Left ventricle myocardium inferior (tissue), 1 donor: ENCODE measurements at regions not wholly inside any gene's neighbourhood (a gene's known extent, or its start where the extent isn't known, plus 50 kb on each side); places are given as distances from the start of the nearest gene placed in this dataset.
A peak's percentile ranks its signal among the peaks of the same experiment; 100 is the strongest.

ENCODE experiments used
- DNase-seq: peaks from one replicate; pipeline ENCODE4 v3.0.0-alpha.2; 2020
- H3K27ac ChIP-seq: fragments of 200-600 bp; replicated peaks from 2 replicates; pipeline ENCODE4 v1.8.0; 2021
- H3K27me3 ChIP-seq: fragments of 200-600 bp; 2 replicates; pipeline ENCODE4 v1.8.0; 2021; ENCODE audit warnings: low read depth
- H3K36me3 ChIP-seq: fragments of 200-600 bp; 2 replicates; pipeline ENCODE4 v1.8.0; 2021
- H3K4me1 ChIP-seq: fragments of 200-600 bp; 2 replicates; pipeline ENCODE4 v1.8.0; 2021
- H3K4me3 ChIP-seq: fragments of 200-600 bp; 2 replicates; pipeline ENCODE4 v1.8.0; 2021; ENCODE audit warnings: mild to moderate bottlenecking, moderate library complexity
- H3K9me3 ChIP-seq: fragments of 200-600 bp; replicated peaks from 2 replicates; pipeline ENCODE4 v1.8.0; 2021
- CTCF ChIP-seq: fragments of 200-600 bp; IDR thresholded peaks from 2 replicates; pipeline ENCODE4 v1.8.0; 2021; ENCODE audit warnings: antibody characterized with exemption, mild to moderate bottlenecking, borderline replicate concordance
- intact Hi-C: fragments of 100-400 bp; cut with micrococcal nuclease; formaldehyde crosslinking; loops from one replicate; pipeline ENCODE4 v1.11.0; 2022
- donor health status: DM: no; HTN: yes; CAD: no; lungs with severe emphysema.

GRCh38 chr2:62576276-62576939, 70.4 kb upstream of the TMEM17 start:
- intact Hi-C loops: no loop called here
- H3K4me3 ChIP-seq: no peak overlapping the region
- no peaks in the 10 kb centered on the region for H3K36me3 ChIP-seq
- H3K27ac ChIP-seq: peak overlapping the region; percentile 39
- H3K4me1 ChIP-seq: no peaks in the 10 kb centered on the region
- DNase-seq: no peak
- H3K27me3 ChIP-seq: peaks cover 13% of the 10 kb centered on the region
- H3K9me3 ChIP-seq: no peaks in the 10 kb centered on the region
- no peak for TF ChIP-seq CTCF

GRCh38 chr2:62573936-62574335, 67.9 kb upstream of the TMEM17 start:
- DNase-seq: no peak
- intact Hi-C loops: no loop called here
- H3K27ac ChIP-seq: no peak overlapping the region
- H3K4me1 ChIP-seq: peaks cover 12% of the 10 kb centered on the region
- H3K27me3 ChIP-seq: peaks cover 27% of the 10 kb centered on the region
- H3K9me3 ChIP-seq: no peaks in the 10 kb centered on the region
- no peak for TF ChIP-seq CTCF
- H3K4me3 ChIP-seq: no peak overlapping the region
- no peaks in the 10 kb centered on the region for H3K36me3 ChIP-seq

- H3K9me3 ChIP-seq: no peaks in the 10 kb centered on the region
- TF ChIP-seq CTCF: no peak
- H3K4me3 ChIP-seq: no peak overlapping the region
- H3K36me3 ChIP-seq: no peaks in the 10 kb centered on the region
- DNase-seq: no peak
- intact Hi-C loops: no loop called here
- H3K27me3 ChIP-seq: peaks cover 27% of the 10 kb centered on the region
- H3K27ac ChIP-seq: no peak overlapping the region
- peaks cover 12% of the 10 kb centered on the region for H3K4me1 ChIP-seq
Measured at GRCh38 chr2:62573137-62573731, 67.2 kb upstream of the TMEM17 start.

GRCh38 chr2:62570861-62571698, 65.1 kb upstream of the TMEM17 start:
- peaks cover 27% of the 10 kb centered on the region for H3K27me3 ChIP-seq
- H3K9me3 ChIP-seq: no peaks in the 10 kb centered on the region
- H3K36me3 ChIP-seq: no peaks in the 10 kb centered on the region
- H3K4me3 ChIP-seq: peak overlapping the region; percentile 45
- peak; percentile 21 for DNase-seq
- H3K4me1 ChIP-seq: peaks cover 12% of the 10 kb centered on the region
- intact Hi-C loops: no loop called here
- TF ChIP-seq CTCF: no peak
- H3K27ac ChIP-seq: no peak overlapping the region

GRCh38 chr2:62569907-62570841, 64.2 kb upstream of the TMEM17 start:
- H3K9me3 ChIP-seq: no peaks in the 10 kb centered on the region
- no peak overlapping the region for H3K27ac ChIP-seq
- TF ChIP-seq CTCF: no peak
- H3K4me3 ChIP-seq: no peak overlapping the region
- intact Hi-C loops: no loop called here
- no peak for DNase-seq
- no peaks in the 10 kb centered on the region for H3K36me3 ChIP-seq
- peaks cover 12% of the 10 kb centered on the region for H3K4me1 ChIP-seq
- peaks cover 27% of the 10 kb centered on the region for H3K27me3 ChIP-seq
